HepG2 (cell line): ENCODE measurements at regions not wholly inside any gene's neighbourhood (a gene's known extent, or its start where the extent isn't known, plus 50 kb on each side); places are given as distances from the start of the nearest gene placed in this dataset.

Experiments
- ATAC-seq: fragments of 200-7000 bp; cut with Tn5 transposase; 3 replicates; pipeline ENCODE4 v1.9.1; 2020; ENCODE audit warnings: mild to moderate bottlenecking, moderate library complexity
- BruUV-seq: library from RNA; stranded (reverse); fragments of 400-500 nt; replicated peaks from 2 replicates; lab custom pipeline; 2021; lab: Mats Ljungman, UMichigan
- CTCF ChIA-PET: fragments of 300-600 bp; formaldehyde crosslinking; extraction: SDS; loops from one replicate; lab custom pipeline; 2021; ENCODE audit warnings: low total read pairs, inconsistent platforms, low intra/inter-chr PET ratio; lab: Yijun Ruan, JAX
- POLR2A ChIA-PET: fragments of 350-600 bp; sonication (Branson Sonifier 250); formaldehyde crosslinking; loops from one replicate; lab custom pipeline; 2020; ENCODE audit warnings: antibody characterized with exemption, inconsistent platforms; lab: Yijun Ruan, JAX
- DNase-seq: peaks from one replicate; pipeline ENCODE4 v3.0.0-alpha.2; 2015; ENCODE audit warnings: low spot score
- FAIRE-seq: peaks from 3 replicates; lab custom pipeline; 2011; peaks lifted over from hg19 to GRCh38; lab: Jason Lieb, UNC
- H2AFZ ChIP-seq: one replicate; pipeline ENCODE4 v1.6.1; 2011; ENCODE audit warnings: low read length, inconsistent platforms
- H3K27ac ChIP-seq: fragments of 300-600 bp; 3 replicates; pipeline ENCODE4 v1.8.0; 2011; ENCODE audit warnings: mixed run types, mild to moderate bottlenecking, mixed read lengths, low read length, inconsistent platforms; ENCODE audit not compliant: insufficient read depth; ENCODE audit errors: extremely low read length
- H3K27me3 ChIP-seq, 2 experiments: fragments of 200-600 bp in 1 of 2; 2 replicates in 1 of 2; 3 replicates in 1 of 2; pipeline versions ENCODE4 v1.6.0 to v1.8.0; 2011; ENCODE audit warnings: low read length in 2 of 2, mild to moderate bottlenecking in 2 of 2, moderate library complexity in 2 of 2, inconsistent platforms in 1 of 2; ENCODE audit not compliant: insufficient read depth in 2 of 2, control insufficient read depth in 1 of 2
- H3K36me3 ChIP-seq, 2 experiments: fragments of 200-600 bp in 1 of 2; replicated peaks in 1 of 2; 2 replicates in 1 of 2; 3 replicates in 1 of 2; pipeline versions ENCODE4 v1.5.1 to v1.8.0; 2011; ENCODE audit warnings: low read length in 2 of 2, inconsistent platforms in 1 of 2; ENCODE audit not compliant: insufficient read depth in 2 of 2, control insufficient read depth in 1 of 2
- H3K4me1 ChIP-seq: 2 replicates; pipeline ENCODE4 v1.5.1; 2012; ENCODE audit warnings: low read length, inconsistent platforms; ENCODE audit not compliant: insufficient read depth
- H3K4me2 ChIP-seq: 2 replicates; pipeline ENCODE4 v1.6.0; 2011; ENCODE audit warnings: low read depth, low read length, inconsistent platforms
- H3K4me3 ChIP-seq, 3 experiments: fragments of 200-600 bp in 1 of 3; sonication (generic), shearing (Covaris generic) in 1 of 3; replicated peaks in 1 of 3; 2 replicates each; pipeline ENCODE4 v1.5.1; 2011 to 2016; ENCODE audit warnings: low read length in 3 of 3, inconsistent platforms in 2 of 3, low read depth in 2 of 3, mild to moderate bottlenecking in 2 of 3, control low read depth in 1 of 3, mixed read lengths in 1 of 3; ENCODE audit not compliant: insufficient read depth in 1 of 3
- H3K79me2 ChIP-seq: one replicate; pipeline ENCODE4 v1.6.1; 2011; ENCODE audit warnings: low read length, inconsistent platforms; ENCODE audit not compliant: insufficient read depth
- H3K9ac ChIP-seq: 2 replicates; pipeline ENCODE4 v1.6.0; 2011; ENCODE audit warnings: mild to moderate bottlenecking, low read depth, low read length, inconsistent platforms; ENCODE audit not compliant: insufficient read depth
- H3K9me3 ChIP-seq: 2 replicates; pipeline ENCODE4 v1.5.1; 2012; ENCODE audit warnings: mild to moderate bottlenecking, low read length
- H4K20me1 ChIP-seq: 2 replicates; pipeline ENCODE4 v1.6.0; 2011; ENCODE audit warnings: inconsistent platforms, mild to moderate bottlenecking, low read length, moderate library complexity; ENCODE audit not compliant: insufficient read depth
- HBP1 ChIP-seq: IDR thresholded peaks from 2 replicates; pipeline ENCODE4 v1.6.1; 2016; ENCODE audit warnings: low read depth, control low read depth
- MTERF4 ChIP-seq: sonication (generic); formaldehyde crosslinking; IDR thresholded peaks from 2 replicates; pipeline ENCODE4 v1.8.0; 2023; ENCODE audit warnings: mild to moderate bottlenecking, missing genetic modification reagents
- POLR2AphosphoS2 ChIP-seq: IDR thresholded peaks from 2 replicates; pipeline ENCODE4 v1.6.1; 2011; ENCODE audit warnings: low read depth, low read length, improper control_type of control experiment
- YY1 ChIP-seq: IDR thresholded peaks from 2 replicates; pipeline ENCODE4 v1.6.1; 2011; ENCODE audit warnings: low read length, low read depth, moderate library complexity, mild to moderate bottlenecking; ENCODE audit not compliant: insufficient read depth, insufficient replicate concordance
- ZBTB14 ChIP-seq: sonication (generic); formaldehyde crosslinking; IDR thresholded peaks from 2 replicates; pipeline ENCODE4 v1.4.0; 2020; ENCODE audit warnings: missing genetic modification reagents
- ZHX2 ChIP-seq, 2 experiments: sonication (generic) in 1 of 2; formaldehyde crosslinking in 1 of 2; IDR thresholded peaks; 2 replicates each; pipeline versions ENCODE4 v1.6.1 to v1.9.0; 2014 to 2022; ENCODE audit warnings: antibody characterized with exemption in 1 of 2, borderline replicate concordance in 1 of 2, inconsistent platforms in 1 of 2, low read depth in 1 of 2, missing genetic modification reagents in 1 of 2
- ZNF792 ChIP-seq: IDR thresholded peaks from 2 replicates; pipeline ENCODE4 v1.6.1; 2016
- WGBS: methylation state at CpG from one replicate; pipeline ENCODE4 v1.1.6; 2017; ENCODE audit warnings: low lambda C conversion rate; 5-methylcytosine and 5-hydroxymethylcytosine counted together
- in situ Hi-C: cut with HindIII; loops from 2 replicates; pipeline ENCODE4 v1.10.0; 2017; ENCODE audit warnings: low pct_unique_long_range_greater_than_20kb; ENCODE audit not compliant: extremely low pct_ligation_motif_present
- intact Hi-C: fragments of 100-400 bp; cut with micrococcal nuclease; formaldehyde crosslinking; loops from one replicate; pipeline ENCODE4 v1.10.0; 2022; ENCODE audit not compliant: unreplicated experiment

GRCh38 chr18:10291568-10291981 lies 162.9 kb upstream of the APCDD1 start:
- no peaks in the 10 kb centered on the region for H3K79me2 ChIP-seq
- no peaks in the 10 kb centered on the region for H3K36me3 ChIP-seq
- H3K4me3 ChIP-seq = no peak overlapping the region
- FAIRE-seq (no peak), DNase-seq (no peak), ATAC-seq (peak; percentile 40; the same call in 2 of the 3 replicates)
- H3K4me1 ChIP-seq = no peaks in the 10 kb centered on the region
- H2AFZ ChIP-seq = no peak overlapping the region
- ChIA-PET CTCF (no interaction called here), POLR2A (no interaction called here)
- TF ChIP-seq ZBTB14 (CRISPR knock-in tag) = no peak
- TF ChIP-seq ZNF792 (CRISPR knock-in tag) = no peak
- no peak for TF ChIP-seq MTERF4
- no peak for TF ChIP-seq POLR2AphosphoS2
- TF ChIP-seq ZHX2 (IDR thresholded peaks at IDR 0.05; ENCODE audit: low read depth) = no peak
- no peak for TF ChIP-seq ZHX2 (CRISPR knock-in tag; IDR thresholded peaks at IDR 0.05; ENCODE audit: borderline replicate concordance)
- no peak for TF ChIP-seq YY1
- TF ChIP-seq HBP1 (CRISPR knock-in tag) = no peak
- peaks cover 0 to 5% of the 10 kb centered on the region in 2 experiments; a peak in 1 of 5 replicates for H3K27me3 ChIP-seq
- no peak overlapping the region for H3K4me2 ChIP-seq
- H3K27ac ChIP-seq = no peak overlapping the region
- H4K20me1 ChIP-seq = no peaks in the 10 kb centered on the region
- peaks cover 9% of the 10 kb centered on the region for H3K9me3 ChIP-seq
- no peak overlapping the region for H3K9ac ChIP-seq
- 37% methylated on average over 7 of the region's 13 CpGs for WGBS
- intact Hi-C loops = no loop called here
- in situ Hi-C loops = no loop called here
- BruUV-seq = no TSS peak
